ENCODE measurements at regions not wholly inside any gene's neighbourhood (a gene's known extent, or its start where the extent isn't known, plus 50 kb on each side); places are given as distances from the start of the nearest gene placed in this dataset.

DNA sequence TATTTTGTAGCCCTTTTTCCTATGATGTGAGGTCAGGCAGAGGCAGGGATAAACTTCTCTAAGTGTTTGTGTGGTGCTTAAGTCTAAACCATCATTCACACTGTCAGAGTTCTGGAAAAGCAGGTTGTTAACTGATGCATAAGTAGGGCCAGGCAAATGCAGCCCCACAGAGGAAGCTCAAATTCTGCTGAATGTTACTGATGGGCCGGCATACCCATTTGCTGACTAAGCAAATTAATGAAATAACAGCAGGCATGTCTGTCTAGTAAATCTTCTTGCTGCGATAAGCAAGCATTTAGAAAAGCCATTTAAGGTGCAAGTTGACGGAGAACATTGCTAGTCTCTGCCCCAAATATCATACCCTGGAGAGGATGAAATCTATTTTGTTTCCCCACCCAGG is 523.2 kb upstream of the CCDC196 start:
- TF ChIP-seq, protein P1, sequence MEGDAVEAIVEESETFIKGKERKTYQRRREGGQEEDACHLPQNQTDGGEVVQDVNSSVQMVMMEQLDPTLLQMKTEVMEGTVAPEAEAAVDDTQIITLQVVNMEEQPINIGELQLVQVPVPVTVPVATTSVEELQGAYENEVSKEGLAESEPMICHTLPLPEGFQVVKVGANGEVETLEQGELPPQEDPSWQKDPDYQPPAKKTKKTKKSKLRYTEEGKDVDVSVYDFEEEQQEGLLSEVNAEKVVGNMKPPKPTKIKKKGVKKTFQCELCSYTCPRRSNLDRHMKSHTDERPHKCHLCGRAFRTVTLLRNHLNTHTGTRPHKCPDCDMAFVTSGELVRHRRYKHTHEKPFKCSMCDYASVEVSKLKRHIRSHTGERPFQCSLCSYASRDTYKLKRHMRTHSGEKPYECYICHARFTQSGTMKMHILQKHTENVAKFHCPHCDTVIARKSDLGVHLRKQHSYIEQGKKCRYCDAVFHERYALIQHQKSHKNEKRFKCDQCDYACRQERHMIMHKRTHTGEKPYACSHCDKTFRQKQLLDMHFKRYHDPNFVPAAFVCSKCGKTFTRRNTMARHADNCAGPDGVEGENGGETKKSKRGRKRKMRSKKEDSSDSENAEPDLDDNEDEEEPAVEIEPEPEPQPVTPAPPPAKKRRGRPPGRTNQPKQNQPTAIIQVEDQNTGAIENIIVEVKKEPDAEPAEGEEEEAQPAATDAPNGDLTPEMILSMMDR (IDR thresholded peaks at IDR 0.05): no peak
- TF ChIP-seq POLR2A (IDR thresholded peaks at IDR 0.05): no peak

Measured in thyroid gland (tissue), 4 donors.